AG08395 (cell line): ENCODE measurements at regions not wholly inside any gene's neighbourhood (a gene's known extent, or its start where the extent isn't known, plus 50 kb on each side); places are given as distances from the start of the nearest gene placed in this dataset.

Experiments
- DNase-seq: peaks from one replicate; pipeline ENCODE4 v3.0.0; 2012; ENCODE audit warnings: mixed read lengths, low spot score

DNA sequence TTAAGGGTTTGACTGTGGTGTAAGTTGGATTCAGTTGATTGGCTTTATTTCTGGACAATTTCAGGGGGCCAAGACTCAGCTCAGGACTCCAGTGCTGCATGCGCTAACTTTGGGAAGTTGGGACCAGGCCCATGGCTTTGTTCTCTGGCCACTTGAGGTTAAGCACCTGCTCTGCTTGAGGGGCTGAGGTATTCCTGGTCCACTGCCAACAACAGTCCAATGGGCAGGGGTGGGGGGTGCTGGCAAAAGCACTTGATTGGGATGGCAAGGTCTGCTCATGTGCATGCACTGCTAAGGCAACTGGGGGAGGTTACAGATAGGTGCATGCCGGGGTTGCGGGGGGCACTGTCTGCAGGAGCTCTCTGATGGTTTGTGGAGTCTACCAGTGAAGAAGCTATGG is 52.6 kb upstream of the ASB17 start:
- DNase-seq: no peak

DNA sequence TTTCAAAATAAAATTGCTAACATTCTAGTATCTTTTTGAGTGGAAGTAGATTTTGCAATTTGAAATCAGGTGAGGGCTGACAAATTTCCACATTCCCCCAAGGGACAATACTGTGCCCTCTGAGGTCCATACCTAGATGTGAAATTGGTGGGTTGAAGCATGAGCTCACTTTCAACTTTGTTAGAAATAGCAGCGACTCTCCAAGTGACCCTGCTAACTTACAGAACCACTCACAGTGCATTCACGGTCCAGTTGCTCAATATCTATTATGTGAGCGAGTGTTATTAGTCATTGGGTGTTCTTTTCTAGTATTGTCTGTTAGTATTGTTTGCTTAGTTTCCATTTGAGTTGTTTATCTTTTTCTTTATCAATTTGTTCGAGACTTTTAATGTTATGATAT is 53.6 kb upstream of the ASB17 start:
- no peak for DNase-seq

DNA sequence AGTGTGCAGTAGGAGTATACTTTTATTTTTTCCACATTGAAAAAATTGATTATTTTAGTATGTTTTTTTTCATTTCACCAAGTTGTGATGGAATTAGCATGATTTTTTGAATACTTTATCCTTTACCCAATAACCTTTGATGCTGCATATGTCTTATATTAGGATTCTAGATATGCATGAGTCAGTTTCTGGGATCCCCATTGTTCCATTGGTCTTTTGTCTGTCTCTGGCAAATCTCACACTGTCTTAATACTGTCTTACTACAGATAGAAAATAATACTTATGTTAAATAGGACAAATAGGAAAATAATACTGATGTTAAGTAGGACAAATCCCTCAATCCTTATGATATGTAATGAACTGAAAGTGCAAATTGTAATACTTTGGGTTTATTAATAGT is 54.3 kb upstream of the ASB17 start:
- DNase-seq: no peak

DNA sequence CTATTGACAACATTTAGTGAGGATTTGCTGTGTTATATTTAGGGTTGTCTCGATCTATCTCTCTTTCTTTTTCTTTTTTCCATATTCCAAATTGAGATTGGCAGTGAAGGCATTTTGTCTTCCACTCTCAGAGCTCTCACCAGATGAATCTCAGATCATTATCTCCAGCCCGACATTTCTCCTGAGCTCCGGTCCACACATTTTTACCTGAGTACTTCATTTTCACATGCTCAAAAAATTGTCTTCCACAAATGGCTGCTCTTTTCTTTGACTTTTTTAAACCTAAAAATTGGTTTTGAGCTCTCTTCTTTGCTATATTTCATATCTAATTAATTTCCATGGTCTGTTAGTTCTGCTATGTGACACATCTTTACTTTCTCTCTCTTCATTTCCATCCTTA is 56.9 kb upstream of the ASB17 start:
- DNase-seq: no peak

DNA sequence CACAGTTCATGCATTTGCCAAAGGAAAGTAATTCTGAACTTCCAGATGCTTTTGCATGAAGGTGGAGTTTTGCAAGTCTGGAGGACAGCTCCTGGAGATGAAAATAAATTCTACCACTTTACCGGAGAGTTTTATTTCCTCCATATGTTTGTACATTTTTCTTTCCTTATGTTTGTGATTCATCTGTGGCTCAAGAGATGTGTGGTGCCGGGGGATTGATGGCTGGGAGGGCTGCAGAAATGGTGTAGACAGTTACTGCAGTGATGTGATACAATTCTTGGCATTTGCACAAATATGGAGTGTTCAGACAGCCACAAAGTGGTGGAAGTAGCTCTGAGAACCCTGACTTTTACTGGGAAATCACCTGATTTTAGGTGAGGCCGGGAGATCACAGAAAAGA is 58.5 kb upstream of the ASB17 start:
- no peak for DNase-seq

DNA sequence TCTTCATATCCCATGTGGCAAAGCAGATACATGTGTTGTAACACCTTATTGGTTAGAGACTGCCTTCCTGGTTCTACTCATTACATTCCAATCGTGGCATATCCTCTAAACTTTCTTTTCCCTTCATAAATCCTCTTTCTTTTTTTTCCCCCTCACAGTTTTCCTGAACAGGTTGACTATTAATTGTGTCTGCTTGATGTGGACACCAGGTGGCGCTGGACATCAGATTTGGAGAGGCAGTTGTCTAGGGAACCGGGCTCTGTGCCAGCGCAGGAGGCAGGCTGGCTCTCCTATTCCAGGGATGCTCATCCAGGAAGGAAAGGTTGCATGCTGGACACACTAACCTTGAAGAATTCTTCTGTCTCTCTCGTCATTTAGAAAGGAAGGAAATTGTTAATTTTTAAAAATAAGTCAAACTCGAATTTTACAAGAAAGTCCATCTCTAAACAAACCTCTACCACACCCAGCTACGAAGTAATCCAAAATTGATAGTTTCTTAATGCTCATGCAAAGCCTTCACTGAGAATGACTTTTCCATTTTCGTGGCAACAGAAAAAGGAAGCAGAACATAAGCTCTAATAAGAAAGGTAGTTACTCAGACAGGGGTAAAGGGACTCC is 59.4 kb upstream of the ASB17 start:
- peak; percentile 75 for DNase-seq

DNA sequence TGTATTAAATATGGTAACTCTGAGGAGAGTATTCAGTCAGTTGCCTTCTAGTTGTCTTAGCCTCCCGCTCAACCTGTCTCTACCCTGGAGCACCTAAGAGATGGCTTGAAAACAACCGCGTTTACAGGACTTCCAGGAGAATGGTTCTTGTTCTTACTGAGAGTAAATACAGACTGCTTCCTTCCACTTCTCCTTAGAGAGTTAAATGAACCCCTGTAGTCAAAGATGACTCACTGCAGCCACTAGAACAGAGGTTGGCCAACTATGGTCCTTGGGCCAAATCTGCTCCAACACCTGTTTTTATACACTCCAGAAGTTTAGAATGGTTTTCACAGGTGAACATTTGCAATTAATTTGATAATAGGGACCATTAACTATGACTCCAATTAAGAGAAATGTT is 60.1 kb upstream of the ASB17 start:
- DNase-seq: no peak

DNA sequence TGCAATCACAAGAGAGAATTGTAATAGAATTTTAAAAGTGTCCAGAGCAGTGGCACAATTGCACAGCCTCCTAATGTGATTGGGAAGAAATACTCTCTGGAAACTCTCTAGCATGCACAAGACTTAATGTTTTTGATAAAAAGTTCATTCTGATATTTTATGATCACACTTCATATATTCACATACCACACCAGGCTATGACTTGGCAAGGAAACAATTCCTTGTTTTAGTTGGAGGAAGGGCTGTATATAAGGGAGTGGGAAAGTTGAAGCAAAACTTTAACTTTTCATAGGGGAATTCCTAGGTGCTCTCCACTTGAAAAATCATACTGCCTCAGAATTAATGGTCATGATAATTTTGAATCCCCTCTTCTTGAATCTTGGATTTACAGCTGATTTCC is 61.5 kb upstream of the ASB17 start:
- no peak for DNase-seq

DNA sequence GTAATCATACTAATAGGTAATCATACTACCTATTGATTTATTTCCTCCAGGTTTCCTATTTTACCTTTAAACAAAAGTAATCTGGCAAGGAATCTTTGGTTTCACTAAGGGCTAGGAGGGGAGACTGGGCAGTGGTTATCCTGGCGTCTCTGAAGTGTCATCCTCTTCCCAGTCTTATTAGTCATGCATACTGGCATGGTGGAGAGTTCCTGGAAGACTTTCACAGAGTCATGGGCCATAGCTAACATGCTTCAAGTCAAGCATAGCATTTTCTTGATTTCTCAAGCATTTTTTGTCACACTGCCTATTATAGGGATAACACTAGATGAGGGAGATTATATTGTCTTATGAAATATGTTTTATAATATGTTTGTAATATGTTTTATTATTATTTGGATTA is 64.0 kb upstream of the ASB17 start:
- DNase-seq: peak; percentile 23

DNA sequence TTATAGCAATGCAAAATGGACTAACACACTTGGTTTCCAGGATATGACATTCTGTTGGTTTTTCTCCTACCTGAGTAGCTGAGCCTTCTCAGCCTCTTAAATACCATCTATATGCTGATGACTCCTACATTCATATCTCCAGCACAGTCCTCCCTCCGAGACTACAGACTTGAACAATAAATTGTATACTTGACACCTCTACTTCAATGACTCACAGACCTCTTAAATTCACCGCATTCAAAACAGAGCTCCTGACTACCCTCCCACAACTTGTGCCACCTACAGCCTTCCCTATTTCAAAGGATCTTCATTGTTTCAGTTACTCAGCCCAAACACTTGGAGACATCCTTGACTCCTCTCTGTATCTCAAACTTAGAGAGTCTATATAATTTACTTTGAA is 66.8 kb upstream of the ASB17 start:
- no peak for DNase-seq

DNA sequence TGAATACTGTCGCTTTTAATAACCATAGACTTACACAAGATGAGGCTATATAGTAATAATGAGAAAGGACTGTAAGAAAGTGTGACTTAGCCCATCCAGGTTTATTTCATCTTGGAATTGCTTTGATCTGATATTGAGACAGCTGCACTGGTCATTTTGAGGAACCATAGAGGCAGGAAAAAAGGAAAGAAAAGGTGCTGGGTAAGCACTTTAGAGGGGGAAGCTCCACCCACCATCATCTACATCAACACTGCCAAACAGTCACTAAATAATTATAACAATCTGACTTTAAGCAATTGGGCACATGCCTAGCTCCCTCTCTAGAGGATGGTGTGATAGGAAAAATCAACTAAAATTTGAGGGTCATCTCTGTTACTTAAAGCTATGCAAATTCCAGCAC is 70.6 kb upstream of the ST6GALNAC3 start:
- DNase-seq: no peak

DNA sequence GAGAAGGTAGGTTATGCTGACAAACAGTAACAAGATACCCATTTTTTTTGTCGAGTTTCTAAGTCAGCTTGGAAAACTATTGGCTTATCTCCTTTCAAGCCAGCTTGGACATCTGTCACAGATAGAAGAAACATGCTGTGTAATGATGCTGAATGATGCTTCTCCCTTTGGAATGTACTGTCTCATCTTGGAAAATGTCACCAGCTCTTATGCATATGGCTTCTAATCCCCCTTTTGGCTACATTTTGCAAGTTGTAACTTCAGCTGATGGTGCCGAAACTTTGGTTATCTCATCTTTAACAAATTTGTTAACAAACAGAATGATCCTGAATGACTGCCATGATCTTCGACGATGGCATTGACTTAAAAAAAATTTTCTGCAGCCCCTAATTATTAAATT is 68.8 kb upstream of the ST6GALNAC3 start:
- DNase-seq: no peak

DNA sequence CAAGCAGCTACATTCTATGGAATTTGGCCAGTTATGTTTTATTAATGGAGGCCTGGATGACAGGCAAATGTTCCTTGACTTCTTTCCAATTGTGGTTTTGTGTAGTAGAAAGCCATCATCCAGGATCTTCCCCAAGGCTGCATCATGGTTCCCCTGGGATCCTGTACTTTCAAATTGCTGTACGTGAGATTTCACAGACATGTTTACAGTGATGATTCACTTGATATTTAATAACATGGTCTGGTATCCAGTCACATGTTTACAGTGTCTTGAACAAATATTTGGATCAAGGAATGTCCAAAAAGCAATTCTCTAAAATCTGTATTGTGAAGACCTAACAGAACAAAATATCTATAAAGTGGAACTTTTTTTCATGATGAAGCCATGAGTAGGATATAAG is 68.3 kb upstream of the ST6GALNAC3 start:
- peak; percentile 47 for DNase-seq

DNA sequence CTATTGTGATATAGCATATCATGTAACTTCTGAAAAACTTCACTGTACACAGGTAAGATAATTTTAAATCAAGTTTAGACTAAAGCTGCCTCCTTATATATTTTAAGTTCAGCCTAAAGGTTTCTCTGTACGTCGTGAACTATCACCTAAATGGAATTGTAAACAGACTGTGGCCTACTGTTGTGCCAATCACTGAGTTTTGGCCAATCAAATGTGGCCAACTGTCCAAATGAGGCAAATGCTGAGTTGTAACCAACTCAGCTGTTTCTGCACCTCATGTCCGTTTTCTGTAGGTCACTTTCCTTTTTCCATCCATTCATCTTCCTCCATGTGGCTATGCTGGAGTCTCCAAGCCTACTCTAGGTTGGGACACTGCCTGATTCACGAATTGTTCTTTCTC is 63.7 kb upstream of the ST6GALNAC3 start:
- DNase-seq: no peak

DNA sequence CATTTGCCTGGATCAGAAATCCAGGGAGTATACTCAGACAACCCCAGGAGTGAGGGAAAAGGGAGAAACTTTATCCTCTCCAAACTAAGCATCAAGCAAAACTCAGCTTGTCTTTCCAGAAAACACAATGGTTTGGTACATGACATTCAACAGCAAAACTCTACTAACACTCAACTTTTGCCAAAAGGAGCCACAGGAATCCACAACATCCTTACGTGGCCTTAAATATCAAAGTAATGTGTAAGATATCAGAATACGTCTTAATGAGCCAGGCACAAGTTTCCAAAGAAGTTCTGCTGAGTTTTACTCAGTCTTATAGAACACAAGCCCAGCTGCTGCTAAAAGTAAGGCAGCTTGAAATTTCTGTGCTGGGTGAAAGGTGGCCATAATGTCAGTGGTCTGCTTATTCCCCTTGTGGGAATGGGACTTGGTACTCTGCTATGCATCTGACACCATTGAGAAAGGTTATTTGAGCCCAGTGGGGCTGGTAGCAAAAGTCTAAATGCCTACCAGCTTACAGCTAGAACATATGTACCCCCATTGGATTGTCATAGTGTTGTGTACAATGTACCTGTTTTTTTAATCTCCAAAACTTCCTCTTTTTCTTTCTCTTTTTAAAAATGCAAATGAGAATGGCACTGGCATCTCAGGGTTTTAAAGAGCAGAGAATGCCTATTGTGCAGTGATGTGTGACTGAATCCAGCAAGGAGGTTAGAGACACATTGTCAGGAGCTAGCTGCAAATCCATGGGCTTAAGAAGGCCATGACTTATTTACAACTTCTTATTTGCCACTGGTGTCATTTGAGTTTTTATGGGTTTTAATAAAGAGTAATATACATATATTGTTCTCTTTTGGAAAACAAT is 62.0 kb upstream of the ST6GALNAC3 start:
- no peak for DNase-seq

DNA sequence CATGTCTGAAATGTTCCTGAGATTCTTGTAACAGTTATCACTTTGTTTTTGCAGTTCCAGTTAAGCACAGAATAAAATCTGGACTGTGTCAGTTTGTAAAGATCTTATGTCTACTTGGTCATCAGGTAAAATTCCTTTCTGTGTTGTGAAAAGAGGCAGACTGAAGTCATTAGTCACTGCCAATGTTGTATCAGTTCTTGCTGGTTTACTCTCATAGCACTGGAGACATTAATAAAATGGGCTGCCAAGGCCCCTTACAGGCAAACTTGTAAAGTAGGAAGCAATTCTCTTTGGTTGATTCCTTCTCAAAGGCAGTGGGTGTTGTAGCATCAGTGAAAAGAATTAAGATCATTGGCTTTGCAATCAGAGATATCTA is 61.4 kb upstream of the ST6GALNAC3 start:
- no peak for DNase-seq

DNA sequence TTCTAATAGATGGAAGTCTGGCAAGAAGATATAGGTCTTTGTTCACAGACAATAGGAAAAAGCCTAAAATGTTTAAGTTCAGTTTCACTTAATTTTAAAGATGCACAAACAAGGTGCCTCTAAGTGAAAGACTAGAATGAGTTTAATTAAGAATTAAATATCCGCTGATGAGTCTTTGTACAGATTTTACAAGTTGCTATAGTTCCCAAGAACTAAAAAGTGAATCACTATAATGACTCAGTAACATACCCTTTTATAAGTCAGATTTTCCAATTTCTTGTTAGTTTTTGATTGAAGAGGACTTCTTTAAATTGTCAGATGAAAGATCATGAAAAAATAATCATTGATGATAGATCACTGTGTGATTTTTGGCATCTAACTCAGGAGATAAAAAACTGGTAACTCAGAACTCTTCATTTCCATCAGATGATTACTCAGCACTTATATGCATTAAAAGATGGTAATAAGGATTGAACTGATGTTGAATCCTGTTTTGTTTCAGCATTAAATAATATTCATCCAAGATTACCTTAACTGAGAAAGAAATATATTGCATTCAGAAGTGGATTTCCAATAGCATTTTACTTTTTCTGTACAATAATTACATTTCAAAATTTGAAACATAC is 59.0 kb upstream of the ST6GALNAC3 start:
- DNase-seq: no peak

DNA sequence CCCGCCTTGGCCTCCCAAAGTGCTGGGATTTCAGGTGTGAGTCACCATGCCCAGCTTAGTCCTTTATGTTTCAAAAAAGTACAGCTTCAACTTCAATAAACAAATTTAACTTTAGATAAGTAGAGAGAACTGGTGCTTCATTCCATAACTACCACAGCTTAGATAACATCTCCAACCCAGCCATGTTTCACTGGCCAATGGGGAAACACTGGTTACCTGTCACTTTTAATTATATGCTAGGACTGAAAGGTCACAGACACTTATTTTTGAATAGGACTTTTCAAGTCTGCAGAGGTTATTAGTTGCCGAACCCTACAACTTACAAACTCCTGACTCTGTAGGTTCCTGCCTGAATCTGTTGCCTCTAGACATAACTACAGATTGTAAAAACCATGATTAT is 56.5 kb upstream of the ST6GALNAC3 start:
- no peak for DNase-seq

DNA sequence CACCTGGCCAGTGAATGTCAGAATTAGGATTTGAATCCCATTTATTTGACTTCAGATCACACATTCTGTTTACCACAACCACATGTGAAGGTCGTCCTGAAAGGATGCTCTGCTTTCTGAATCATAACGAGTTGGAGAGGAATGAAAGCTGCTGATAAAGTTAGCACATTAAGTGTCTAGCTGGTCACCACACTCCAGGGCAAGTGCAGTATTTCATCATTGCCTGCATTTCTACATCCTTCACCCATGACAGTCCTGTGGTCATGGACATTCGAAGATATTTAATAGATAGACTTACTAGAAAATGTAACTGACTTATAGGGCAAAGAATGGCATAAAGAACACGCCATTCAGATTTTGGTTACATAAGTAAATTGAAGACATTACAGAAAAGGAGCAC is 52.7 kb upstream of the ST6GALNAC3 start:
- DNase-seq: no peak

DNA sequence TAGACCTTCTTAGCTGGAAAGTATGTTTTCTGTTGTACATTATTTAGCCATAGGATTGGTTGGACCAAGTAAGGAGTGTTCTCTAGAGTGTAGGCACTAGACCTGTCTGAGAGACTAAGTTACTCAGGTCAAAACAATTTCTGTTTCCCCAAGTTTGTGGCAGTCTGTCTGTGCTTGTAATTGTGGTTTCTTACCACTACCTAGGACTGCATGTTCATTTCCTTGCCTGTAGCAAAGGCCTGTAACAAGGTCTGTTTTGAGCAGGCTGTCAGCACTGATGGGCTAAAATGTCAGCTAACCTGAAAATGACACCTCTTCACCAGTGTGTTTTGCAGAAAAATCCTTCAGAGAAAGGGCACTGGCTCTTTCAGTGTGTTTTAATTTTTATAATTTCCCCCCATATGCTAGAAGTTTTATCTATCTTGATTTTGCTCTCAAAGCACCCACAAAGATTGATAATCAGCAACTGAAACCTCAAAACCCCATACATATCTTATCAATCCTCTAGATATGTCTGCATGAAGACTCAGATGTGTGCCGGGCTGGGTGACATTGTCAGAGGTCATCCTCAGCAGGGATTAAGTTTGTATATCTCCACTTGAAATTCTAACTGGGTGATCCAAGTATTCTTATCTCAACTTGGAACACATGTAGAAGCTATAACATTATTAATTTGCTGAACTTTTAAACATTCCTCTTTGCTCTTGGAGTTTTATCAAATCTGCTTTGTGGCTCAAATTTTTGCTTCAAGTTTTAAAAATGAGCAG is 50.7 kb upstream of the ST6GALNAC3 start:
- no peak for DNase-seq
